Panc1 (cell line): ENCODE measurements at regions not wholly inside any gene's neighbourhood (a gene's known extent, or its start where the extent isn't known, plus 50 kb on each side); places are given as distances from the start of the nearest gene placed in this dataset.

Experiments used
- CTCF ChIP-seq: fragments of 450-650 bp; IDR thresholded peaks from 2 replicates; pipeline ENCODE4 v1.5.1; 2017; ENCODE audit warnings: mild to moderate bottlenecking
- POLR2AphosphoS5 ChIP-seq: IDR thresholded peaks from 2 replicates; pipeline ENCODE4 v1.6.1; 2012; ENCODE audit warnings: mild to moderate bottlenecking, low read depth, low read length, moderate library complexity
- REST ChIP-seq, 2 experiments: IDR thresholded peaks; 2 replicates each; pipeline ENCODE4 v1.6.1; 2011 to 2012; ENCODE audit warnings: low read depth in 2 of 2, control low read depth in 1 of 2, low read length in 1 of 2, mild to moderate bottlenecking in 1 of 2, moderate library complexity in 1 of 2; ENCODE audit not compliant: insufficient read depth in 1 of 2
- SIN3A ChIP-seq: IDR thresholded peaks from 2 replicates; pipeline ENCODE4 v1.6.1; 2012; ENCODE audit warnings: low read depth, mild to moderate bottlenecking, low read length, moderate library complexity, borderline replicate concordance; ENCODE audit not compliant: insufficient read depth
- TCF7L2 ChIP-seq: IDR thresholded peaks from 2 replicates; pipeline ENCODE4 v1.6.1; 2011; ENCODE audit warnings: mild to moderate bottlenecking, low read depth, low read length, inconsistent platforms

- no peak for TF ChIP-seq CTCF
- no peak for TF ChIP-seq TCF7L2
- no peak for TF ChIP-seq POLR2AphosphoS5
- TF ChIP-seq REST (IDR thresholded peaks at IDR 0.05; ENCODE audit: insufficient read depth in 1 of 2, low read depth in 2 of 2, low read length in 1 of 2) = no peak
- no peak for TF ChIP-seq SIN3A
Observed at GRCh38 chr21:25127007-25127406, 480.3 kb downstream of the MRPL39 start.
